ENCODE measurements at regions not wholly inside any gene's neighbourhood (a gene's known extent, or its start where the extent isn't known, plus 50 kb on each side); places are given as distances from the start of the nearest gene placed in this dataset.

- DNase-seq (ENCODE audit: low spot score), result no peak
Observed at GRCh38 chr12:124368421-124369032, 73.6 kb downstream of the RFLNA start.

GRCh38 chr12:124365726-124366430 lies 71.0 kb downstream of the RFLNA start:
- DNase-seq (ENCODE audit: low spot score), result no peak

Measured in hematopoietic multipotent progenitor cell treated with erythropoietin and hydrocortisone succinate and interleukin-3 and kit ligand, for 17 days (in vitro differentiated cells).